Dendritic cell treated with granulocyte-macrophage colony-stimulating factor and Interleukin-4, amounts not matched to agents 40 ng/mL and 50 ng/mL, for 4 days (primary cell): ENCODE measurements at regions not wholly inside any gene's neighbourhood (a gene's known extent, or its start where the extent isn't known, plus 50 kb on each side); places are given as distances from the start of the nearest gene placed in this dataset.

ENCODE experiments used
- H3K27ac Mint-ChIP-seq: one replicate; pipeline ENCODE4 v1.8.0; 2022; ENCODE audit warnings: mild to moderate bottlenecking, mixed read lengths
- H3K27me3 Mint-ChIP-seq: one replicate; pipeline ENCODE4 v1.8.0; 2022; ENCODE audit warnings: mild to moderate bottlenecking, mixed read lengths
- H3K36me3 Mint-ChIP-seq: one replicate; pipeline ENCODE4 v1.8.0; 2022; ENCODE audit warnings: low read depth, mixed read lengths
- H3K4me1 Mint-ChIP-seq: one replicate; pipeline ENCODE4 v1.8.0; 2022; ENCODE audit warnings: low read depth, mixed read lengths
- H3K4me3 Mint-ChIP-seq: one replicate; pipeline ENCODE4 v1.8.0; 2022; ENCODE audit warnings: mild to moderate bottlenecking, moderate library complexity, mixed read lengths
- H3K9me3 Mint-ChIP-seq: one replicate; pipeline ENCODE4 v1.8.0; 2022; ENCODE audit warnings: mixed read lengths
- intact Hi-C: fragments of 100-400 bp; cut with micrococcal nuclease; formaldehyde crosslinking; loops from one replicate; pipeline ENCODE4 v1.15.0; 2022

- no peaks in the 10 kb centered on the region for H3K36me3 Mint-ChIP-seq
- H3K9me3 Mint-ChIP-seq: no peaks in the 10 kb centered on the region
- no peaks in the 10 kb centered on the region for H3K4me1 Mint-ChIP-seq
- no peak overlapping the region for H3K4me3 Mint-ChIP-seq
- no peak overlapping the region for H3K27ac Mint-ChIP-seq
- intact Hi-C loops: no loop called here
- no peaks in the 10 kb centered on the region for H3K27me3 Mint-ChIP-seq
Measured at GRCh38 chr2:58920001-58920400, 678.9 kb upstream of the FANCL start.

- Mint-ChIP-seq H3K4me3 (no peak overlapping the region), H3K9me3 (no peaks in the 10 kb centered on the region), H3K27me3 (no peaks in the 10 kb centered on the region), H3K36me3 (no peaks in the 10 kb centered on the region), H3K4me1 (no peaks in the 10 kb centered on the region), H3K27ac (no peak overlapping the region)
- intact Hi-C loops: no loop called here
Measured at GRCh38 chr2:58919316-58919715, 678.2 kb upstream of the FANCL start.

- intact Hi-C loops: no loop called here
- Mint-ChIP-seq H3K27ac (no peak overlapping the region), H3K27me3 (no peaks in the 10 kb centered on the region), H3K4me3 (no peak overlapping the region), H3K36me3 (no peaks in the 10 kb centered on the region), H3K4me1 (no peaks in the 10 kb centered on the region), H3K9me3 (no peaks in the 10 kb centered on the region)
Measured at GRCh38 chr2:58918141-58918540, 677.0 kb upstream of the FANCL start.

- Mint-ChIP-seq H3K27ac (no peak overlapping the region), H3K4me3 (no peak overlapping the region)
- intact Hi-C loops: no loop called here
Measured at GRCh38 chr2:58917596-58917995, 676.5 kb upstream of the FANCL start.

GRCh38 chr2:58916063-58916462 lies 674.9 kb upstream of the FANCL start:
- H3K36me3 Mint-ChIP-seq: no peaks in the 10 kb centered on the region
- H3K4me3 Mint-ChIP-seq: no peak overlapping the region

More at GRCh38 chr2:58917596-58917995, 676.5 kb upstream of the FANCL start:
- Mint-ChIP-seq H3K4me1 (no peaks in the 10 kb centered on the region), H3K36me3 (no peaks in the 10 kb centered on the region), H3K27me3 (no peaks in the 10 kb centered on the region), H3K9me3 (no peaks in the 10 kb centered on the region)

GRCh38 chr2:58914733-58915505 lies 673.8 kb upstream of the FANCL start:
- H3K4me1 Mint-ChIP-seq: no peaks in the 10 kb centered on the region
- no peaks in the 10 kb centered on the region for H3K27me3 Mint-ChIP-seq
- no peaks in the 10 kb centered on the region for H3K9me3 Mint-ChIP-seq

More at GRCh38 chr2:58916063-58916462, 674.9 kb upstream of the FANCL start:
- no peaks in the 10 kb centered on the region for H3K9me3 Mint-ChIP-seq
- no peak overlapping the region for H3K27ac Mint-ChIP-seq
- intact Hi-C loops: no loop called here
- H3K4me1 Mint-ChIP-seq: no peaks in the 10 kb centered on the region
- H3K27me3 Mint-ChIP-seq: no peaks in the 10 kb centered on the region

GRCh38 chr2:58913082-58913726 lies 672.1 kb upstream of the FANCL start:
- no peaks in the 10 kb centered on the region for H3K36me3 Mint-ChIP-seq
- H3K4me1 Mint-ChIP-seq: no peaks in the 10 kb centered on the region
- H3K27me3 Mint-ChIP-seq: no peaks in the 10 kb centered on the region
- no peaks in the 10 kb centered on the region for H3K9me3 Mint-ChIP-seq
- intact Hi-C loops: no loop called here
- no peak overlapping the region for H3K4me3 Mint-ChIP-seq
- no peak overlapping the region for H3K27ac Mint-ChIP-seq

More at GRCh38 chr2:58914733-58915505, 673.8 kb upstream of the FANCL start:
- Mint-ChIP-seq H3K4me3 (no peak overlapping the region), H3K36me3 (no peaks in the 10 kb centered on the region), H3K27ac (no peak overlapping the region)
- intact Hi-C loops: no loop called here

- no peaks in the 10 kb centered on the region for H3K27me3 Mint-ChIP-seq
- intact Hi-C loops: no loop called here
- H3K9me3 Mint-ChIP-seq: no peaks in the 10 kb centered on the region
- H3K27ac Mint-ChIP-seq: no peak overlapping the region
- H3K4me1 Mint-ChIP-seq: no peaks in the 10 kb centered on the region
- H3K4me3 Mint-ChIP-seq: no peak overlapping the region
- no peaks in the 10 kb centered on the region for H3K36me3 Mint-ChIP-seq
Measured at GRCh38 chr2:58911877-58912276, 670.8 kb upstream of the FANCL start.

GRCh38 chr2:58908501-58909154 lies 667.5 kb upstream of the FANCL start:
- intact Hi-C loops: no loop called here
- Mint-ChIP-seq H3K9me3 (no peaks in the 10 kb centered on the region), H3K27me3 (no peaks in the 10 kb centered on the region), H3K36me3 (no peaks in the 10 kb centered on the region), H3K4me3 (no peak overlapping the region), H3K4me1 (no peaks in the 10 kb centered on the region), H3K27ac (no peak overlapping the region)

- no peak overlapping the region for H3K4me3 Mint-ChIP-seq
- intact Hi-C loops: no loop called here
- H3K36me3 Mint-ChIP-seq: no peaks in the 10 kb centered on the region
- no peaks in the 10 kb centered on the region for H3K4me1 Mint-ChIP-seq
- no peaks in the 10 kb centered on the region for H3K27me3 Mint-ChIP-seq
- no peak overlapping the region for H3K27ac Mint-ChIP-seq
- H3K9me3 Mint-ChIP-seq: no peaks in the 10 kb centered on the region
Measured at GRCh38 chr2:58907644-58908043, 666.5 kb upstream of the FANCL start.

- no peak overlapping the region for H3K27ac Mint-ChIP-seq
- intact Hi-C loops: no loop called here
- no peaks in the 10 kb centered on the region for H3K36me3 Mint-ChIP-seq
- H3K27me3 Mint-ChIP-seq: no peaks in the 10 kb centered on the region
- no peaks in the 10 kb centered on the region for H3K9me3 Mint-ChIP-seq
- H3K4me1 Mint-ChIP-seq: no peaks in the 10 kb centered on the region
- H3K4me3 Mint-ChIP-seq: no peak overlapping the region
Measured at GRCh38 chr2:58906081-58906645, 665.0 kb upstream of the FANCL start.

GRCh38 chr2:58904095-58904494 lies 663.0 kb upstream of the FANCL start:
- Mint-ChIP-seq H3K27me3 (peaks cover 2% of the 10 kb centered on the region), H3K9me3 (no peaks in the 10 kb centered on the region), H3K4me1 (peaks cover 9% of the 10 kb centered on the region), H3K36me3 (no peaks in the 10 kb centered on the region), H3K4me3 (no peak overlapping the region), H3K27ac (no peak overlapping the region)
- intact Hi-C loops: no loop called here

GRCh38 chr2:58903427-58903826 lies 662.3 kb upstream of the FANCL start:
- H3K36me3 Mint-ChIP-seq: no peaks in the 10 kb centered on the region
- intact Hi-C loops: no loop called here
- no peak overlapping the region for H3K27ac Mint-ChIP-seq
- H3K4me3 Mint-ChIP-seq: no peak overlapping the region
- no peaks in the 10 kb centered on the region for H3K9me3 Mint-ChIP-seq
- H3K4me1 Mint-ChIP-seq: peaks cover 9% of the 10 kb centered on the region
- H3K27me3 Mint-ChIP-seq: peaks cover 2% of the 10 kb centered on the region
